ENCODE measurements at regions not wholly inside any gene's neighbourhood (a gene's known extent, or its start where the extent isn't known, plus 50 kb on each side); places are given as distances from the start of the nearest gene placed in this dataset.

- intact Hi-C loops (cut with DNase I), result no loop called here
- no peak for TF ChIP-seq POLR2A (IDR thresholded peaks at IDR 0.05)
- TF ChIP-seq, protein P1, sequence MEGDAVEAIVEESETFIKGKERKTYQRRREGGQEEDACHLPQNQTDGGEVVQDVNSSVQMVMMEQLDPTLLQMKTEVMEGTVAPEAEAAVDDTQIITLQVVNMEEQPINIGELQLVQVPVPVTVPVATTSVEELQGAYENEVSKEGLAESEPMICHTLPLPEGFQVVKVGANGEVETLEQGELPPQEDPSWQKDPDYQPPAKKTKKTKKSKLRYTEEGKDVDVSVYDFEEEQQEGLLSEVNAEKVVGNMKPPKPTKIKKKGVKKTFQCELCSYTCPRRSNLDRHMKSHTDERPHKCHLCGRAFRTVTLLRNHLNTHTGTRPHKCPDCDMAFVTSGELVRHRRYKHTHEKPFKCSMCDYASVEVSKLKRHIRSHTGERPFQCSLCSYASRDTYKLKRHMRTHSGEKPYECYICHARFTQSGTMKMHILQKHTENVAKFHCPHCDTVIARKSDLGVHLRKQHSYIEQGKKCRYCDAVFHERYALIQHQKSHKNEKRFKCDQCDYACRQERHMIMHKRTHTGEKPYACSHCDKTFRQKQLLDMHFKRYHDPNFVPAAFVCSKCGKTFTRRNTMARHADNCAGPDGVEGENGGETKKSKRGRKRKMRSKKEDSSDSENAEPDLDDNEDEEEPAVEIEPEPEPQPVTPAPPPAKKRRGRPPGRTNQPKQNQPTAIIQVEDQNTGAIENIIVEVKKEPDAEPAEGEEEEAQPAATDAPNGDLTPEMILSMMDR (IDR thresholded peaks at IDR 0.05), result no peak
- peaks cover 0 to 5% (median 1%) of the 10 kb centered on the region in 4 donors for H3K4me1 ChIP-seq
- H3K36me3 ChIP-seq, result no peaks in the 10 kb centered on the region
- H3K27me3 ChIP-seq, result no peaks in the 10 kb centered on the region
- ATAC-seq, result no peak
- 100% methylated on average over 1 of the region's 8 CpGs for WGBS (ENCODE audit: insufficient coverage, low coverage, low lambda C conversion rate, missing lambda C conversion rate)
- no peak for DNase-seq
- no peaks in the 10 kb centered on the region for H3K9me3 ChIP-seq
- H3K4me3 ChIP-seq, result no peak overlapping the region
- peak overlapping the region in 1 of 3 donors; percentile 24 for H3K27ac ChIP-seq
These were observed 113.4 kb downstream of the DACT2 start for GRCh38 chr6:168206186-168206585.

- no peaks in the 10 kb centered on the region for H3K9me3 ChIP-seq
- H3K27ac ChIP-seq, result peak overlapping the region in 2 of 3 donors; percentile 95 to 96
- H3K27me3 ChIP-seq, result no peaks in the 10 kb centered on the region
- H3K36me3 ChIP-seq, result no peaks in the 10 kb centered on the region
- peaks cover 0 to 24% (median 10%) of the 10 kb centered on the region in 4 donors for H3K4me1 ChIP-seq
- H3K4me3 ChIP-seq, result no peak overlapping the region
- TF ChIP-seq, protein P1 (IDR thresholded peaks at IDR 0.05), result no peak
- TF ChIP-seq POLR2A (IDR thresholded peaks at IDR 0.05), result no peak
- no peak for ATAC-seq
- 83% methylated on average over 5 of the region's 5 CpGs for WGBS (ENCODE audit: insufficient coverage, low coverage, low lambda C conversion rate, missing lambda C conversion rate)
- no peak for DNase-seq
- intact Hi-C loops (cut with DNase I), result no loop called here
These were observed 117.8 kb downstream of the DACT2 start for GRCh38 chr6:168201799-168202198.

DNA sequence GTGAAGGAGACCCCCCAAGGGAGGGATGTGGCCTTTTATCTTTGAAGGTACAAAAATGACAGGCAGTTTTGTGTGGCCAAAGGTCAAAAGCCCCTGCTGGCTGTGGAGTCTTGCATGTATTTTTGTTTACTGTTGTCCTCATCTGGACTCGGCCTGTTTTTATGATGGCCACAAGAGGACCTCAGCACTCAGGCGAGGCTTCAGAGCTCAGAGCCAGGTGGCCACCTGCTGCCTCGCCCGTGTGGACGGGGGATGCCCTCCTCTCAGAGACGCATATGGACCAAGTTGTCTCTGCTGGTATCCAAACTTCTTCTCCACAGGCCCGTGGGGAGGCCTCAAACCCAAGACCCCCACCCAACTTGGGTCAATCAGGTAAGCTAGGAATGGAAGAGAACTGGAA, 118.2 kb downstream of the DACT2 start:
- TF ChIP-seq, protein P1 (IDR thresholded peaks at IDR 0.05), result peak; percentile 47 to 73 (median 58)
- no peak for TF ChIP-seq POLR2A (IDR thresholded peaks at IDR 0.05)
- intact Hi-C loops (cut with DNase I), result no loop called here
- H3K27me3 ChIP-seq, result no peaks in the 10 kb centered on the region
- H3K4me3 ChIP-seq, result no peak overlapping the region
- H3K4me1 ChIP-seq, result peaks cover 0 to 26% (median 10%) of the 10 kb centered on the region in 4 donors
- whole genome bisulfite sequencing (ENCODE audit: insufficient coverage, low coverage, low lambda C conversion rate, missing lambda C conversion rate), result no CpG with 5 or more reads among the region's 7 CpGs
- no peaks in the 10 kb centered on the region for H3K36me3 ChIP-seq
- peak; percentile 61 to 71 (median 66) for ATAC-seq
- peak in 2 of 3 donors; percentile 44 to 59 for DNase-seq
- peak overlapping the region; percentile 71 to 96 (median 95) for H3K27ac ChIP-seq
- no peaks in the 10 kb centered on the region for H3K9me3 ChIP-seq

GRCh38 chr6:168200571-168201134, 118.9 kb downstream of the DACT2 start:
- Histone ChIP-seq H3K4me3 (no peak overlapping the region), H3K4me1 (peaks cover 0 to 30% (median 12%) of the 10 kb centered on the region in 4 donors), H3K36me3 (no peaks in the 10 kb centered on the region), H3K9me3 (no peaks in the 10 kb centered on the region), H3K27me3 (no peaks in the 10 kb centered on the region), H3K27ac (peak overlapping the region; percentile 71 to 96 (median 95))
- TF ChIP-seq POLR2A (IDR thresholded peaks at IDR 0.05), result peak; percentile 58
- TF ChIP-seq, protein P1 (IDR thresholded peaks at IDR 0.05), result no peak
- intact Hi-C loops (cut with DNase I), result no loop called here
- ATAC-seq (peak; percentile 66 to 75 (median 74)), DNase-seq (peak; percentile 69 to 87 (median 85))
- WGBS (ENCODE audit: insufficient coverage, low coverage, low lambda C conversion rate, missing lambda C conversion rate), result 31% methylated on average over 6 of the region's 8 CpGs

Measured in right lobe of liver (tissue), 6 donors.